Activated naive CD8-positive, alpha-beta T cell treated with anti-CD3 and anti-CD28 coated beads, Interleukin-2, amount 10 ng/mL, durations not matched to agents 7 days and 5 days (primary cell): ENCODE measurements at regions not wholly inside any gene's neighbourhood (a gene's known extent, or its start where the extent isn't known, plus 50 kb on each side); places are given as distances from the start of the nearest gene placed in this dataset.

ENCODE experiments used
- ATAC-seq: fragments of 150-1000 bp; cut with Tn5 transposase; one replicate; pipeline ENCODE4 v1.10.0; 2021; ENCODE audit warnings: low read depth, moderate library complexity
- POLR2A ChIA-PET: fragments of 350-600 bp; sonication (Branson Sonifier 250); formaldehyde crosslinking; loops from one replicate; lab custom pipeline; 2021; ENCODE audit warnings: antibody characterized with exemption; lab: Charles Lee
- DNase-seq: peaks from one replicate; pipeline ENCODE4 v3.0.0; 2021
- H3K27ac Mint-ChIP-seq: one replicate; pipeline ENCODE4 v1.8.0; 2022; ENCODE audit warnings: mild to moderate bottlenecking, mixed read lengths
- H3K27me3 Mint-ChIP-seq: one replicate; pipeline ENCODE4 v1.8.0; 2022; ENCODE audit warnings: mild to moderate bottlenecking, moderate library complexity, mixed read lengths
- H3K36me3 Mint-ChIP-seq: one replicate; pipeline ENCODE4 v1.8.0; 2021; ENCODE audit warnings: mild to moderate bottlenecking, mixed read lengths
- H3K4me1 Mint-ChIP-seq: one replicate; pipeline ENCODE4 v1.8.0; 2021; ENCODE audit warnings: mixed read lengths
- H3K4me3 Mint-ChIP-seq: one replicate; pipeline ENCODE4 v1.8.0; 2022; ENCODE audit warnings: mild to moderate bottlenecking, moderate library complexity, mixed read lengths
- H3K9me3 Mint-ChIP-seq: one replicate; pipeline ENCODE4 v1.8.0; 2021; ENCODE audit warnings: mixed read lengths

DNA sequence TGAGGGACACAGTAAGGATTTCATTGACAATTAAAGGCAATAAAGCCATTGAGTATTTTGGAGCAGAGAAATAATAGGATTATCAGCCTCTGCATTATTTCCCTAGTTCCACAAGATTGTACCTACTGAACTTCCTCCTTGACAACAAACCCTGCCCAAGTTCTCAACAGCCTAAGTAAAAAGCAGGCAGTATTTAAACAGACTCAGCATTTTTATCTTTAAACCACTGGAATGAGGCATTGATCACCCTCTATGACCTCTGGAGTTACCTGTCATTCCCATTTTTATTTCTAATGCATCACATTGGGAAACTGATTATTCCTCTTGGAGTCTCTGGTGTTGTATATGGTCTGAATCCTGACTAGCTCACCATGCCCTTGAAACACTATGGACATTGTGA, 570.6 kb upstream of the STXBP6 start:
- DNase-seq (no peak), ATAC-seq (no peak)
- POLR2A ChIA-PET = no interaction called here
- H3K4me1 Mint-ChIP-seq = no peaks in the 10 kb centered on the region
- peaks cover 8% of the 10 kb centered on the region for H3K9me3 Mint-ChIP-seq
- no peaks in the 10 kb centered on the region for H3K36me3 Mint-ChIP-seq
- no peak overlapping the region for H3K27ac Mint-ChIP-seq
- no peak overlapping the region for H3K4me3 Mint-ChIP-seq
- no peaks in the 10 kb centered on the region for H3K27me3 Mint-ChIP-seq

GRCh38 chr14:25615174-25615573, 565.2 kb upstream of the STXBP6 start:
- H3K4me1 Mint-ChIP-seq = no peaks in the 10 kb centered on the region
- POLR2A ChIA-PET = no interaction called here
- no peaks in the 10 kb centered on the region for H3K36me3 Mint-ChIP-seq
- no peaks in the 10 kb centered on the region for H3K27me3 Mint-ChIP-seq
- H3K4me3 Mint-ChIP-seq = no peak overlapping the region
- DNase-seq (no peak), ATAC-seq (no peak)
- peaks cover 11% of the 10 kb centered on the region for H3K9me3 Mint-ChIP-seq
- no peak overlapping the region for H3K27ac Mint-ChIP-seq

DNA sequence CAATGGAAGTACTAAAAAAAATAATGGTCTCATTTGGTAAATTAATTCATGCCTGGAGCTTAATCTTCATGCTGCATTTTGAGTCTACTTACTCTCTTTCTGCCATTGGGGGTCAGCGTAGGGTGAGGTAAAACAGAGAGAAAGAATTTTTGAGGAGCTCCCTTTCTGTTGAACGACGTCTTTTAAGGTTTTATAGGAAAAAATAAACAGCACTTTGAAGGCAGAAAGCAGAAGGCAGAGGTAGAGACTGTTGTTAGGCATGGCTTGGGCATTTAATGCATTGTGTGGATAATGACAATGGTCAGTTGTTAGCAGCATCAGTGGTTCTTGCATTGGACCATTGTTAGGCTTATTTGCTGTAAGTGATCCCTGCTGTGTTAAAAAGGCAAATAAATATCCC, 557.2 kb upstream of the STXBP6 start:
- Mint-ChIP-seq H3K27me3 (no peaks in the 10 kb centered on the region), H3K4me1 (no peaks in the 10 kb centered on the region)

GRCh38 chr14:25602106-25602505, 552.2 kb upstream of the STXBP6 start:
- Mint-ChIP-seq H3K9me3 (peaks cover 13% of the 10 kb centered on the region), H3K27ac (no peak overlapping the region), H3K27me3 (no peaks in the 10 kb centered on the region), H3K4me3 (no peak overlapping the region), H3K36me3 (no peaks in the 10 kb centered on the region), H3K4me1 (no peaks in the 10 kb centered on the region)
- DNase-seq (no peak), ATAC-seq (no peak)
- POLR2A ChIA-PET = no interaction called here

More for the DNA sequence above, 557.2 kb upstream of the STXBP6 start:
- ATAC-seq (no peak), DNase-seq (no peak)
- POLR2A ChIA-PET = no interaction called here
- no peak overlapping the region for H3K27ac Mint-ChIP-seq
- no peak overlapping the region for H3K4me3 Mint-ChIP-seq
- no peaks in the 10 kb centered on the region for H3K36me3 Mint-ChIP-seq
- peaks cover 9% of the 10 kb centered on the region for H3K9me3 Mint-ChIP-seq

DNA sequence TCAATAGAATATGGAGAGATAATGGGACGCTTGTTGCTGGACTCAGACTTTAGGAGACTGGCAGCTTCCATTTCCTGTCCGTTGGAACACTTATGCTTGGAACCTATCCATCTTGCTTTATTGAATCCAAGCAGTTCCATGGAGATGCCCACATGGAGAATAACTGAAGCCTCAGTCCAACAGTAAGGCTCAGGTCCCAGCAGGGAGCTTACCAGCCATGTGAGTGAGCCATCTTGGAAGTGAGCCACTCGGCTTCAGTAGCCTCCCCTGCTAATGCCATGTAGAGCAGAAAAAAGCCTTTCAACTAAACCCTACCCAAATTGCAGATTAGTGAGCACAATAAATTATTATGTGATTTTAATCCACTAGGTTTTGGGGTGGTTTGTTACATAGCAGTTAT, 538.8 kb upstream of the STXBP6 start:
- Mint-ChIP-seq H3K4me1 (no peaks in the 10 kb centered on the region), H3K36me3 (no peaks in the 10 kb centered on the region)

GRCh38 chr14:25574628-25575325, 524.8 kb upstream of the STXBP6 start:
- no peak overlapping the region for H3K4me3 Mint-ChIP-seq
- H3K27me3 Mint-ChIP-seq = no peaks in the 10 kb centered on the region
- no peak for ATAC-seq
- DNase-seq = no peak
- H3K27ac Mint-ChIP-seq = no peak overlapping the region
- POLR2A ChIA-PET = no interaction called here
- H3K9me3 Mint-ChIP-seq = peaks cover 1% of the 10 kb centered on the region
- H3K36me3 Mint-ChIP-seq = no peaks in the 10 kb centered on the region
- no peaks in the 10 kb centered on the region for H3K4me1 Mint-ChIP-seq

More for the DNA sequence above, 538.8 kb upstream of the STXBP6 start:
- H3K9me3 Mint-ChIP-seq = peaks cover 10% of the 10 kb centered on the region
- POLR2A ChIA-PET = no interaction called here
- H3K27ac Mint-ChIP-seq = no peak overlapping the region
- DNase-seq (no peak), ATAC-seq (no peak)
- no peak overlapping the region for H3K4me3 Mint-ChIP-seq
- no peaks in the 10 kb centered on the region for H3K27me3 Mint-ChIP-seq

- Mint-ChIP-seq H3K4me1 (no peaks in the 10 kb centered on the region), H3K9me3 (no peaks in the 10 kb centered on the region), H3K4me3 (no peak overlapping the region), H3K27ac (no peak overlapping the region), H3K27me3 (no peaks in the 10 kb centered on the region), H3K36me3 (no peaks in the 10 kb centered on the region)
- ATAC-seq (no peak), DNase-seq (no peak)
- POLR2A ChIA-PET = no interaction called here
Measured at GRCh38 chr14:25570483-25570882, 520.5 kb upstream of the STXBP6 start.

GRCh38 chr14:25557466-25557865, 507.5 kb upstream of the STXBP6 start:
- H3K4me3 Mint-ChIP-seq = no peak overlapping the region
- H3K27me3 Mint-ChIP-seq = no peaks in the 10 kb centered on the region
- ATAC-seq = no peak
- POLR2A ChIA-PET = no interaction called here
- no peaks in the 10 kb centered on the region for H3K4me1 Mint-ChIP-seq
- DNase-seq = no peak
- peaks cover 2% of the 10 kb centered on the region for H3K9me3 Mint-ChIP-seq
- H3K27ac Mint-ChIP-seq = no peak overlapping the region
- H3K36me3 Mint-ChIP-seq = no peaks in the 10 kb centered on the region

DNA sequence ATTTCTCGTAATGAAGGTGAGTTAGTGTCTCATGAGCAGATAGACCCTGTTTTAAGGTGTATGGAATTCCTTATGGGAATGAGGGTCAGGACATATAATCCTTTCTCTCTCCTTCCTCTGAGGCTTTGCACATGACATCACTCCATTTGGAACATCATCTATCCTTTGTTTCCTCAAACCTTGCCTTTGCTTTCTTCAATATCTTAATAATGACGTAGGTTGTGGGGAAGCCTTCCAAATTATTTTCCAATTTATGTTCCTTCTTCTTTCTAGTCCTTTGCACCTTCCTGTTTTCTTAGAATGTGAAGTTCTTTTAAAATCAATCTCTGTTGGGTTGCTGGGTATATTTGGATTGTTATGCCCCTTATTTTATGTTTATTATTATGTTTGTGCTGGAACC, 502.9 kb upstream of the STXBP6 start:
- no peak overlapping the region for H3K4me3 Mint-ChIP-seq
- POLR2A ChIA-PET = no interaction called here
- DNase-seq (no peak), ATAC-seq (no peak)
- H3K27me3 Mint-ChIP-seq = no peaks in the 10 kb centered on the region
- H3K36me3 Mint-ChIP-seq = no peaks in the 10 kb centered on the region
- no peaks in the 10 kb centered on the region for H3K4me1 Mint-ChIP-seq
- peaks cover 5% of the 10 kb centered on the region for H3K9me3 Mint-ChIP-seq
- H3K27ac Mint-ChIP-seq = no peak overlapping the region

DNA sequence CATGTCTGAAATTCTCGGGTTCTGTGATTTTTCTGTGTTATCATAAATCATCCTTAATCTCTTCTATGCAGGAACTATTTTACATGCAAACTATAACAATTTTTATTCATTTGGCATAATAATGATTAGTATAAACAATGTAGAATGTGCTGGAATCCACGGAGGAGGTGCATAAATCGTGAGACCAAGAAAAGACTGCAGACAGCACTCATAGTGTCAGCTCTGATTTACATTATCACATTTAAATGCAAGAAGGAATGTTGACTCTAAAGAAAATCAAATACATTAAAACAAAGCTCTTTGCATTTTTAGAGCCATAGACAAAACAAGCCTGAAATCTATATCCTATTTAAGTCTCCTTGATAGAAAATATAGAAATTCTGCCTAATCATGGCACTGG, 501.7 kb upstream of the STXBP6 start:
- no peak overlapping the region for H3K4me3 Mint-ChIP-seq
- H3K36me3 Mint-ChIP-seq = no peaks in the 10 kb centered on the region
- ATAC-seq (no peak), DNase-seq (no peak)
- no peak overlapping the region for H3K27ac Mint-ChIP-seq
- H3K4me1 Mint-ChIP-seq = no peaks in the 10 kb centered on the region
- H3K9me3 Mint-ChIP-seq = peaks cover 5% of the 10 kb centered on the region
- POLR2A ChIA-PET = no interaction called here
- H3K27me3 Mint-ChIP-seq = no peaks in the 10 kb centered on the region

DNA sequence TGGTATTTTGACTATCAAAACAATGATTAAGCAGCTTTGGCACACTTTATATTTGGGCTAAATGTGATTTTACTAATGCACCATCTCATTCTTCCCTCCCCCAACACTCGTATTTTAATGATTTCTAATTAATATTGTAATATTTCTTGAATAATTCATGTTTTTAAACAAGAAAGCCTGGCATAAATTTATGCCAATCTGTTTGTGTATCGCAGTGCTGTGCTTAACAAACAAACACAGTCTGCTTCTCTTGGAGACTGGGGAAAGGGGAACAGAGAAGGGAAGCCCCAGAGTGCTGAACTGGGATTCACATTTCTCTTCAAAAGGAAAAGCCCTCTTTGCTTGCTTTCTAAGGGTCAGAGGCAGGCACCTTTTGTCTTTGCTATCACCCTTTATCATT, 496.9 kb upstream of the STXBP6 start:
- Mint-ChIP-seq H3K27ac (no peak overlapping the region), H3K4me1 (no peaks in the 10 kb centered on the region), H3K36me3 (no peaks in the 10 kb centered on the region), H3K27me3 (no peaks in the 10 kb centered on the region), H3K4me3 (no peak overlapping the region), H3K9me3 (peaks cover 6% of the 10 kb centered on the region)
- POLR2A ChIA-PET = no interaction called here
- DNase-seq (no peak), ATAC-seq (no peak)

GRCh38 chr14:25537846-25538455, 488.0 kb upstream of the STXBP6 start:
- peaks cover 2% of the 10 kb centered on the region for H3K9me3 Mint-ChIP-seq
- no peak overlapping the region for H3K4me3 Mint-ChIP-seq
- no peak overlapping the region for H3K27ac Mint-ChIP-seq
- no peaks in the 10 kb centered on the region for H3K4me1 Mint-ChIP-seq
- no peaks in the 10 kb centered on the region for H3K27me3 Mint-ChIP-seq
- POLR2A ChIA-PET = no interaction called here
- H3K36me3 Mint-ChIP-seq = no peaks in the 10 kb centered on the region
- no peak for ATAC-seq
- DNase-seq = no peak

- no peak overlapping the region for H3K27ac Mint-ChIP-seq
Measured at GRCh38 chr14:25526290-25526689, 476.3 kb upstream of the STXBP6 start.

DNA sequence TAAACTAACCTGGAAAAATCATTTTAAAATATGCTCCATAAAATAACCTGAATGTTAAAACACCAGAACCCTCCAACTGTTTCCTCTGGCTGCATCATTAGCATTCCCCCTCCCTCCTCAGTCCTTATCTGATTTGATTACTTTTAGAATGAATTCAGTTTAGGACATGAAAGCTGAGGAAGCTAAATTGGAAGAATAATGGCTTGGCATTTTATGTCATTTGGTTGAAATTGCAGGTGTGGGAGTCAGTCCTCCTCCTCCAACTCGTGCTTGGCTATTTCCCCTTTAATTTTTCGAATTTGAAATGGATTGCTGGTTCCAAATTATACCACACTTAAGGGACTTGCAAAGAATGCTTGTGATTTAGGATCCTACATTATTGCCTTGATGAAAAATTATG, 473.0 kb upstream of the STXBP6 start:
- POLR2A ChIA-PET = no interaction called here
- DNase-seq = no peak
- Mint-ChIP-seq H3K36me3 (no peaks in the 10 kb centered on the region), H3K9me3 (no peaks in the 10 kb centered on the region), H3K4me3 (no peak overlapping the region), H3K27me3 (no peaks in the 10 kb centered on the region), H3K27ac (no peak overlapping the region), H3K4me1 (no peaks in the 10 kb centered on the region)
- ATAC-seq = no peak

More at GRCh38 chr14:25526290-25526689, 476.3 kb upstream of the STXBP6 start:
- Mint-ChIP-seq H3K4me1 (no peaks in the 10 kb centered on the region), H3K36me3 (no peaks in the 10 kb centered on the region), H3K27me3 (no peaks in the 10 kb centered on the region), H3K4me3 (no peak overlapping the region), H3K9me3 (peaks cover 1% of the 10 kb centered on the region)
- DNase-seq (no peak), ATAC-seq (no peak)
- POLR2A ChIA-PET = no interaction called here
